H1 (cell line): ENCODE measurements at regions not wholly inside any gene's neighbourhood (a gene's known extent, or its start where the extent isn't known, plus 50 kb on each side); places are given as distances from the start of the nearest gene placed in this dataset.

Source experiments
- CTCF ChIA-PET: fragments of 300-600 bp; sonication (Branson Sonifier 250); formaldehyde crosslinking; loops from one replicate; lab custom pipeline; 2021; ENCODE audit not compliant: partially characterized antibody; lab: Charles Lee
- POLR2A ChIA-PET: fragments of 300-600 bp; sonication (Branson Sonifier 250); formaldehyde crosslinking; loops from one replicate; lab custom pipeline; 2021; ENCODE audit warnings: inconsistent platforms; ENCODE audit not compliant: partially characterized antibody; lab: Charles Lee
- DNase-seq, 2 experiments: peaks; one replicate each; pipeline versions ENCODE4 v3.0.0 to v3.0.0-alpha.2; 2010 to 2022; ENCODE audit warnings: low spot score in 2 of 2, low read depth in 1 of 2, mixed read lengths in 1 of 2
- FAIRE-seq: peaks from 2 replicates; lab custom pipeline; 2011; peaks lifted over from hg19 to GRCh38; lab: Jason Lieb, UNC
- H2AFZ ChIP-seq: 2 replicates; pipeline ENCODE4 v1.8.1; 2012; ENCODE audit warnings: low read length, inconsistent platforms
- H2AK5ac ChIP-seq: 2 replicates; pipeline ENCODE4 v1.6.1; 2013; ENCODE audit warnings: low read depth, low read length
- H2BK120ac ChIP-seq: replicated peaks from 2 replicates; pipeline ENCODE3; 2013; ENCODE audit warnings: low read depth, low read length, inconsistent platforms
- H2BK12ac ChIP-seq: 2 replicates; pipeline ENCODE4 v1.6.1; 2013; ENCODE audit warnings: low read depth, low read length
- H2BK15ac ChIP-seq: 2 replicates; pipeline ENCODE4 v1.6.1; 2013; ENCODE audit warnings: low read length
- H2BK20ac ChIP-seq: 2 replicates; pipeline ENCODE4 v1.6.1; 2013; ENCODE audit warnings: low read length
- H2BK5ac ChIP-seq: 2 replicates; pipeline ENCODE4 v1.6.1; 2013; ENCODE audit warnings: low read depth, low read length
- H3K14ac ChIP-seq: 2 replicates; pipeline ENCODE4 v1.6.1; 2013; ENCODE audit warnings: inconsistent platforms; ENCODE audit not compliant: insufficient read length
- H3K18ac ChIP-seq: 2 replicates; pipeline ENCODE4 v1.6.1; 2013; ENCODE audit warnings: low read length; ENCODE audit errors: extremely low read depth
- H3K23ac ChIP-seq: 2 replicates; pipeline ENCODE4 v1.6.1; 2013; ENCODE audit warnings: inconsistent platforms; ENCODE audit not compliant: insufficient read length
- H3K23me2 ChIP-seq: 2 replicates; pipeline ENCODE4 v1.6.1; 2013; ENCODE audit warnings: low read depth, low read length
- H3K27ac ChIP-seq: 2 replicates; pipeline ENCODE4 v1.6.1; 2011; ENCODE audit warnings: low read depth, low read length, inconsistent platforms
- H3K27me3 ChIP-seq, 4 experiments: replicated peaks in 1 of 4; 1 replicate in 1 of 4; 2 replicates in 3 of 4; pipeline versions ENCODE4 v1.6.1 to v1.8.1; 2011 to 2013; ENCODE audit warnings: low read length in 3 of 4, mild to moderate bottlenecking in 3 of 4, inconsistent platforms in 2 of 4, mixed read lengths in 2 of 4, moderate library complexity in 1 of 4; ENCODE audit not compliant: control insufficient read depth in 3 of 4, insufficient read depth in 3 of 4; ENCODE audit errors: extremely low read depth in 1 of 4
- H3K36me3 ChIP-seq, 4 experiments: 2 replicates each; pipeline versions ENCODE4 v1.6.1 to v1.8.1; 2011 to 2013; ENCODE audit warnings: mild to moderate bottlenecking in 4 of 4, low read length in 3 of 4, moderate library complexity in 2 of 4, control low read depth in 1 of 4, inconsistent platforms in 1 of 4; ENCODE audit not compliant: insufficient read depth in 4 of 4, control insufficient read depth in 2 of 4
- H3K4ac ChIP-seq: replicated peaks from 2 replicates; pipeline ENCODE3; 2013; ENCODE audit warnings: low read length, low read depth, mixed read lengths, inconsistent platforms; ENCODE audit not compliant: insufficient read length
- H3K4me1 ChIP-seq, 4 experiments: replicated peaks in 1 of 4; 1 replicate in 1 of 4; 2 replicates in 3 of 4; pipeline versions ENCODE4 v1.6.1 to v1.8.1; 2011 to 2013; ENCODE audit warnings: low read length in 3 of 4, inconsistent platforms in 2 of 4, mixed read lengths in 1 of 4; ENCODE audit not compliant: insufficient read depth in 4 of 4, control insufficient read depth in 3 of 4
- H3K4me2 ChIP-seq, 2 experiments: 2 replicates each; pipeline versions ENCODE4 v1.6.1 to v1.8.1; 2011 to 2013; ENCODE audit warnings: low read depth in 2 of 2, low read length in 2 of 2, control low read depth in 1 of 2, inconsistent platforms in 1 of 2, mild to moderate bottlenecking in 1 of 2; ENCODE audit not compliant: insufficient read depth in 1 of 2
- H3K4me3 ChIP-seq, 4 experiments: fragments of 200-600, 300-600 bp in 1 of 4; sonication (generic), shearing (Covaris generic), sonication (Bioruptor Twin) in 1 of 4; 2 replicates each; pipeline versions ENCODE4 v1.5.1 to v1.8.1; 2011 to 2016; ENCODE audit warnings: low read length in 4 of 4, low read depth in 3 of 4, control low read depth in 2 of 4, inconsistent platforms in 2 of 4, mild to moderate bottlenecking in 2 of 4, mixed read lengths in 1 of 4, moderate library complexity in 1 of 4; ENCODE audit not compliant: insufficient read depth in 2 of 4; ENCODE audit errors: extremely low read depth in 1 of 4
- H3K56ac ChIP-seq: replicated peaks from 2 replicates; pipeline ENCODE3; 2013; ENCODE audit warnings: low read depth, mild to moderate bottlenecking, mixed read lengths, low read length, inconsistent platforms; ENCODE audit not compliant: insufficient read length
- H3K79me1 ChIP-seq: 2 replicates; pipeline ENCODE4 v1.6.1; 2013; ENCODE audit warnings: low read depth, low read length, control low read depth
- H3K79me2 ChIP-seq, 2 experiments: 2 replicates each; pipeline versions ENCODE4 v1.6.1 to v1.8.1; 2012 to 2013; ENCODE audit warnings: low read length in 2 of 2, mild to moderate bottlenecking in 2 of 2, inconsistent platforms in 1 of 2; ENCODE audit not compliant: insufficient read depth in 2 of 2, control insufficient read depth in 1 of 2
- H3K9ac ChIP-seq, 4 experiments: replicated peaks in 1 of 4; 1 replicate in 1 of 4; 2 replicates in 3 of 4; pipeline versions ENCODE4 v1.6.1 to v1.8.1; 2011 to 2013; ENCODE audit warnings: low read depth in 3 of 4, low read length in 3 of 4, control low read depth in 2 of 4, mild to moderate bottlenecking in 2 of 4, moderate library complexity in 2 of 4, inconsistent platforms in 1 of 4; ENCODE audit errors: extremely low read depth in 1 of 4
- H3K9me3 ChIP-seq, 2 experiments: 2 replicates each; pipeline versions ENCODE4 v1.6.1 to v1.8.1; 2012 to 2013; ENCODE audit warnings: mild to moderate bottlenecking in 2 of 2, moderate library complexity in 2 of 2, control low read depth in 1 of 2, inconsistent platforms in 1 of 2, low read depth in 1 of 2, low read length in 1 of 2, mixed read lengths in 1 of 2; ENCODE audit not compliant: insufficient read depth in 2 of 2
- H4K20me1 ChIP-seq, 2 experiments: replicated peaks in 1 of 2; 2 replicates each; pipeline versions ENCODE3 to v1.8.1; 2011 to 2013; ENCODE audit warnings: inconsistent platforms in 2 of 2, low read length in 2 of 2, mild to moderate bottlenecking in 1 of 2; ENCODE audit not compliant: insufficient read depth in 2 of 2, control insufficient read depth in 1 of 2
- H4K5ac ChIP-seq: 2 replicates; pipeline ENCODE4 v1.6.1; 2013; ENCODE audit warnings: low read length, low read depth, mixed read lengths, inconsistent platforms; ENCODE audit not compliant: insufficient read length
- H4K8ac ChIP-seq: 2 replicates; pipeline ENCODE4 v1.8.0; 2013; ENCODE audit warnings: mild to moderate bottlenecking, moderate library complexity, low read length, inconsistent platforms; ENCODE audit not compliant: insufficient read depth; ENCODE audit errors: extremely low read depth
- H4K91ac ChIP-seq: replicated peaks from 2 replicates; pipeline ENCODE3; 2013; ENCODE audit warnings: low read length, mixed read lengths, inconsistent platforms; ENCODE audit not compliant: insufficient read length
- CEBPB ChIP-seq: IDR thresholded peaks from 2 replicates; pipeline ENCODE4 v1.6.1; 2012; ENCODE audit warnings: low read depth, low read length
- CTBP2 ChIP-seq: IDR thresholded peaks from 2 replicates; pipeline ENCODE4 v1.7.0; 2011; ENCODE audit warnings: borderline replicate concordance, mild to moderate bottlenecking, moderate library complexity, mixed read lengths, low read length; ENCODE audit not compliant: insufficient read depth, insufficient read length
- POLR2A ChIP-seq, 2 experiments: IDR thresholded peaks; 1 replicate in 1 of 2; 2 replicates in 1 of 2; pipeline ENCODE4 v1.6.1; 2011; ENCODE audit warnings: low read depth in 2 of 2, low read length in 2 of 2, mild to moderate bottlenecking in 2 of 2; ENCODE audit errors: control extremely low read depth in 1 of 2
- SIN3A ChIP-seq, 2 experiments: IDR thresholded peaks in 1 of 2; conservative IDR thresholded peaks in 1 of 2; 2 replicates each; pipeline ENCODE4 v1.6.1; 2011 to 2012; ENCODE audit warnings: low read length in 2 of 2, improper control_type of control experiment in 1 of 2, low read depth in 1 of 2, mild to moderate bottlenecking in 1 of 2
- YY1 ChIP-seq: IDR thresholded peaks from 2 replicates; pipeline ENCODE4 v1.6.1; 2011; ENCODE audit warnings: low read depth, mild to moderate bottlenecking, low read length
- WGBS, 2 experiments: shearing (Covaris generic) in 1 of 2; methylation state at CpG; one replicate each; pipeline versions ENCODE4 v1.1.6 to v1.1.7; 2013 to 2015; ENCODE audit warnings: low lambda C conversion rate in 2 of 2, mixed read lengths in 2 of 2, inconsistent platforms in 1 of 2, low coverage in 1 of 2, missing lambda C conversion rate in 1 of 2; ENCODE audit not compliant: insufficient replicate concordance in 2 of 2, insufficient coverage in 1 of 2, insufficient read length in 1 of 2; ENCODE audit errors: extremely low coverage in 1 of 2, missing lambda C conversion rate in 1 of 2; 5-methylcytosine and 5-hydroxymethylcytosine counted together
- TF ChIP-seq, protein P1 (sequence below): IDR thresholded peaks from 2 replicates; pipeline ENCODE4 v1.6.1; 2011; ENCODE audit warnings: low read depth, mild to moderate bottlenecking, low read length; ENCODE audit not compliant: insufficient read depth
- TF ChIP-seq, protein P2 (sequence below): IDR thresholded peaks from 2 replicates; pipeline ENCODE4 v1.6.1; 2011; ENCODE audit warnings: low read length, improper control_type of control experiment

DNA sequence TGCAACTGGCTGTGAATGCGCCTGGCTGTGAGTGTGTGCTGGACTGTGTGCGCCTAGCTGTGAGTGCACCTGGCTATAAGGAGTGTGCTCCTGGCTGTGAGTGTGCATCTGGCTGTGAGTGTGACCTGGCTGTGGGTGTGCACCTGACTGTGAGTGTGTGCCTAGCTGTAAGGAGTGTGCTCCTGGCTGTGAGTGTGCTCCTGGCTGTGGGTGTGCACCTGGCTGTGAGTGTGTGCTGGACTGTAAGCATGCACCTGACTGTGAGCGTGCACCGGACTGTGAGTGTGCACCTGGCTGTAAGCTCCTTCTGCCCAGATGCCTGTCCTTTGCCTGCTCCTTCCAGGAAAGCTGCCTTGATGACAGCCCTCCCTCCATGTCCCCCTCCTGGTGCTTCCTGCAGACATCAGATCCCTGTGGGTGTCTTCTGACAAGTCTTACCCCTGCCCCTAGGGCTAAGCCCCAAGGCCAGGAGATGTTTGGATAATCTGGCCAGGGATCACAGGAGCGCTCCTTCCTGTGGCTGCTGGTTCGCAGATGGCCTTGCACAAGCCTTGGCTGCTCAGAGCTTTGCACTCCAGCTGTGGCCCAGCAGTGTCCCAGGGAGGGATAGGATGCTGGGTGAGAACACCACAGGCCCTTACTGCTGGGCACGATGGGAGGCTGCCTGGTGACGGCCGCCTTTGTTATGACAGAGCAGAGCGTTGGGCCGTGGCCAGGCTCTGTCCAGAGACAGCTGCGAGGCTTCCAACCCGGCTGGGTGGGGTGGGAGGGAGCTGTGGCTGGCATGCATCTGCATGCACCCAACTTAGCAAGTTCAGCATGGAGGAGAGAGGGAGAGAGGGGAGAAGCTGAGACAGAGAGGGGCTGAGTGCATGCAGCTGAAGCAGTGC, 89.9 kb downstream of the GLI2 start:
- peak overlapping the region; percentile 29 for H4K91ac ChIP-seq
- CTCF ChIA-PET, result interaction anchor here (0.6 to 4.8 kb wide), 11 partner anchors 8 to 173 kb away, joined by 3 to 32 read pairs (median 3); partner anchors contain the start of gene GLI2
- H2BK15ac ChIP-seq, result peak overlapping the region; percentile 98
- no peak overlapping the region for H2BK120ac ChIP-seq
- TF ChIP-seq CTBP2 (no peak), POLR2A (IDR thresholded peaks at IDR 0.05; ENCODE audit: control extremely low read depth in 1 of 2, low read depth in 2 of 2, low read length in 2 of 2) (no peak), YY1 (no peak), SIN3A (conservative IDR thresholded peaks at IDR 0.05 in 1 of 2, IDR thresholded peaks at IDR 0.05 in 1 of 2; ENCODE audit: low read depth in 1 of 2, low read length in 2 of 2) (no peak), CEBPB (no peak)
- TF ChIP-seq, protein P1, sequence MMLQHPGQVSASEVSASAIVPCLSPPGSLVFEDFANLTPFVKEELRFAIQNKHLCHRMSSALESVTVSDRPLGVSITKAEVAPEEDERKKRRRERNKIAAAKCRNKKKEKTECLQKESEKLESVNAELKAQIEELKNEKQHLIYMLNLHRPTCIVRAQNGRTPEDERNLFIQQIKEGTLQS, result no peak
- TF ChIP-seq, protein P2, sequence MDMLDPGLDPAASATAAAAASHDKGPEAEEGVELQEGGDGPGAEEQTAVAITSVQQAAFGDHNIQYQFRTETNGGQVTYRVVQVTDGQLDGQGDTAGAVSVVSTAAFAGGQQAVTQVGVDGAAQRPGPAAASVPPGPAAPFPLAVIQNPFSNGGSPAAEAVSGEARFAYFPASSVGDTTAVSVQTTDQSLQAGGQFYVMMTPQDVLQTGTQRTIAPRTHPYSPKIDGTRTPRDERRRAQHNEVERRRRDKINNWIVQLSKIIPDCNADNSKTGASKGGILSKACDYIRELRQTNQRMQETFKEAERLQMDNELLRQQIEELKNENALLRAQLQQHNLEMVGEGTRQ, result no peak
- TF ChIP-seq, all 59 proteins: peak for 0
- Histone ChIP-seq H3K4me3 (no peak overlapping the region), H3K23ac (no peak overlapping the region), H3K23me2 (no peaks in the 10 kb centered on the region), H2BK12ac (peak overlapping the region; percentile 94; the same call in 1 of the 2 replicates), H3K18ac (peak overlapping the region; percentile 64; the same call in 1 of the 2 replicates), H3K9ac (no peak overlapping the region; a peak in 1 of 7 replicates), H3K56ac (no peak overlapping the region), H3K4me2 (no peak overlapping the region; a peak in 1 of 4 replicates), H4K8ac (no peak overlapping the region), H2BK5ac (peak overlapping the region; percentile 96), H3K9me3 (no peaks in the 10 kb centered on the region), H3K4me1 (peaks cover 0 to 28% (median 15%) of the 10 kb centered on the region in 4 experiments; a peak in 6 of 7 replicates), H3K14ac (no peak overlapping the region), H4K20me1 (peaks cover 19 to 32% of the 10 kb centered on the region in 2 experiments), H3K79me1 (peaks cover 37% of the 10 kb centered on the region), H3K4ac (peak overlapping the region; percentile 63), H2BK20ac (peak overlapping the region; percentile 92; the same call in 1 of the 2 replicates), H2AK5ac (peak overlapping the region; percentile 99), H3K79me2 (peaks cover 0 to 51% of the 10 kb centered on the region in 2 experiments; a peak in 2 of 4 replicates), H3K27me3 (no peaks in the 10 kb centered on the region), H4K5ac (no peak overlapping the region), H3K27ac (no peak overlapping the region), H2AFZ (no peak overlapping the region), H3K36me3 (no peaks in the 10 kb centered on the region; a peak in 1 of 8 replicates)
- POLR2A ChIA-PET, result interaction anchor here (1.2 to 2.4 kb wide), 2 partner anchors 8 to 249 kb away, joined by 6 to 8 read pairs; no protein-coding TSS in a partner anchor
- DNase-seq (no peak), FAIRE-seq (no peak)
- 82% methylated on average over 12 of the region's 13 CpGs; no CpG with 5 or more reads in 1 of the 2 experiments for WGBS, 2 experiments
